Naive thymus-derived CD4-positive, alpha-beta T cell (primary cell): ENCODE measurements at regions not wholly inside any gene's neighbourhood (a gene's known extent, or its start where the extent isn't known, plus 50 kb on each side); places are given as distances from the start of the nearest gene placed in this dataset.

ENCODE experiments used
- ATAC-seq: fragments of 150-1000 bp; cut with Tn5 transposase; 2 replicates; pipeline ENCODE4 v1.10.0; 2021; ENCODE audit warnings: mild to moderate bottlenecking, moderate library complexity
- CTCF ChIA-PET: fragments of 350-600 bp; sonication (Branson Sonifier 250); formaldehyde crosslinking; loops from one replicate; lab custom pipeline; 2021; ENCODE audit warnings: antibody characterized with exemption; lab: Charles Lee
- POLR2A ChIA-PET: fragments of 350-600 bp; sonication (Branson Sonifier 250); formaldehyde crosslinking; loops from one replicate; lab custom pipeline; 2021; ENCODE audit warnings: antibody characterized with exemption, inconsistent platforms; lab: Charles Lee
- DNase-seq, 9 donors: peaks; one replicate each; pipeline versions ENCODE4 v3.0.0 to v3.0.0-alpha.2; 2020 to 2022; ENCODE audit warnings: mixed read lengths in 1 of 9
- H3K27ac ChIP-seq: one replicate; pipeline ENCODE4 v1.7.0; 2013; ENCODE audit warnings: mild to moderate bottlenecking, low read depth, low read length, moderate library complexity
- H3K27me3 ChIP-seq, 2 donors: one replicate each; pipeline ENCODE4 v1.7.0; 2013; ENCODE audit warnings: low read length in 2 of 2, mild to moderate bottlenecking in 2 of 2, moderate library complexity in 2 of 2; ENCODE audit not compliant: control insufficient read depth in 2 of 2, insufficient read depth in 2 of 2
- H3K36me3 ChIP-seq, 3 experiments: 1 replicate in 2 of 3; 2 replicates in 1 of 3; pipeline ENCODE4 v1.7.0; 2013; ENCODE audit warnings: low read length in 3 of 3, mild to moderate bottlenecking in 3 of 3, moderate library complexity in 1 of 3; ENCODE audit not compliant: insufficient read depth in 3 of 3, control insufficient read depth in 2 of 3
- H3K4me1 ChIP-seq, 2 donors: one replicate each; pipeline ENCODE4 v1.7.0; 2013; ENCODE audit warnings: low read length in 2 of 2, mild to moderate bottlenecking in 2 of 2, moderate library complexity in 1 of 2; ENCODE audit not compliant: control insufficient read depth in 2 of 2, insufficient read depth in 2 of 2
- H3K4me3 ChIP-seq: 2 replicates; pipeline ENCODE4 v1.7.0; 2013; ENCODE audit warnings: mild to moderate bottlenecking, low read length
- H3K9me3 ChIP-seq, 3 experiments: 1 replicate in 2 of 3; 2 replicates in 1 of 3; pipeline ENCODE4 v1.7.0; 2013; ENCODE audit warnings: low read length in 3 of 3; ENCODE audit not compliant: control insufficient read depth in 2 of 3
- H3K27ac Mint-ChIP-seq, 9 donors: one replicate each; pipeline ENCODE4 v1.8.0; 2020 to 2022; ENCODE audit warnings: mixed read lengths in 9 of 9, mild to moderate bottlenecking in 8 of 9, moderate library complexity in 5 of 9, inconsistent platforms in 2 of 9
- H3K27me3 Mint-ChIP-seq, 5 donors: one replicate each; pipeline ENCODE4 v1.8.0; 2021 to 2022; ENCODE audit warnings: mixed read lengths in 5 of 5, mild to moderate bottlenecking in 1 of 5
- H3K36me3 Mint-ChIP-seq, 5 donors: one replicate each; pipeline ENCODE4 v1.8.0; 2020 to 2022; ENCODE audit warnings: mixed read lengths in 5 of 5, mild to moderate bottlenecking in 3 of 5, inconsistent platforms in 1 of 5
- H3K4me1 Mint-ChIP-seq, 7 donors: one replicate each; pipeline ENCODE4 v1.8.0; 2020 to 2022; ENCODE audit warnings: mixed read lengths in 7 of 7, mild to moderate bottlenecking in 3 of 7, inconsistent platforms in 1 of 7
- H3K4me3 Mint-ChIP-seq, 10 donors: one replicate each; pipeline ENCODE4 v1.8.0; 2020 to 2022; ENCODE audit warnings: mild to moderate bottlenecking in 10 of 10, mixed read lengths in 10 of 10, moderate library complexity in 6 of 10, inconsistent platforms in 2 of 10
- H3K9me3 Mint-ChIP-seq, 11 donors: one replicate each; pipeline ENCODE4 v1.8.0; 2020 to 2022; ENCODE audit warnings: mixed read lengths in 11 of 11, mild to moderate bottlenecking in 4 of 11, inconsistent platforms in 1 of 11, moderate library complexity in 1 of 11
- intact Hi-C, 2 donors: fragments of 100-400 bp; cut with micrococcal nuclease; formaldehyde crosslinking; loops; one replicate each; pipeline ENCODE4 v1.15.1; 2023

DNA sequence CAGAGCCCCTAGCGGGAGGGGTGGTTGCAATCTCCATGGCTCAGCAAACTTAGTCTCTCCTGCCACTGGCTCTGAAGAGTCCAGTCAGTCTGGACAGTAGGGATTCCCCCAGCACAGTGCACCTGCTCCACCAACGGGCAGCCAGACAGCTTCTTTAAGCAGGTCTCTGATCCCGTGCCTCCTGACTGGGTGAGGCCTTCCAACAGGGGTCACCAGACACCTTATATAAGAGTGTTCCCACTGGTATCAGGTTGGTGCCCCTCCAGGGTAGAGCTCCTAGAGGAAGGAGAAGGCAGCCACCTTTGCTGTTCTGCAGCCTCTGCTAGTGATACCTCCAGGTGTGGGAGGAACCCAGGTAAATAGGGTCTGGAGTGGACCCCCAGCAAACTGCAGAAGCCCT lies 1393.4 kb downstream of the STIM2 start:
- Histone ChIP-seq H3K4me3 (no peak overlapping the region), H3K9me3 (no peaks in the 10 kb centered on the region), H3K4me1 (no peaks in the 10 kb centered on the region), H3K36me3 (no peaks in the 10 kb centered on the region), H3K27ac (no peak overlapping the region), H3K27me3 (no peaks in the 10 kb centered on the region)
- Mint-ChIP-seq H3K4me1 (no peaks in the 10 kb centered on the region), H3K9me3 (peaks cover 4 to 25% (median 10%) of the 10 kb centered on the region in 11 donors), H3K4me3 (no peak overlapping the region), H3K36me3 (no peaks in the 10 kb centered on the region), H3K27ac (no peak overlapping the region), H3K27me3 (no peaks in the 10 kb centered on the region)
- DNase-seq (no peak), ATAC-seq (no peak)
- intact Hi-C loops, result no loop called here
- CTCF ChIA-PET, result no interaction called here
- POLR2A ChIA-PET, result no interaction called here

DNA sequence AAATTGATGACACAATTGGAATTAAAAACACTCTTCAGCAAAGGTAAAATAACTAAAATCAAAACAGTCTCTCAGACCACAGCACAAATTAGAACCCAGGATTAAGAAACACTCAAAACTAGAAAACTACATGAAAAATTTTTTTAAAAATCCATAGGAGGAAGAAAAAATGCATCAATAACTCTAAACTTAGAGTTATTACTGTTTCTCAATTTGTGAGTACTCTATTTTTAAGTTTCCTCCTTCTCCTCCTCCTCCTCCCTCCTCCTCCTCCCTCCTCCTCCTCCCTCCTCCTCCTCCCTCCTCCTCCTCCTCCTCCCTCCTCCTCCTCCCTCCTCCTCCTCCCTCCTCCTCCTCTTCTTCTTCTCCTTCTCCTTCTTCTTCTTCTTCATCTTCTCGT lies 1395.7 kb downstream of the STIM2 start:
- no peak overlapping the region for H3K4me3 ChIP-seq
- DNase-seq, result no peak
- no peak for ATAC-seq
- no peak overlapping the region for H3K27ac Mint-ChIP-seq
- H3K9me3 Mint-ChIP-seq, result peaks cover 1 to 27% (median 14%) of the 10 kb centered on the region in 11 donors
- no peak overlapping the region for H3K27ac ChIP-seq
- no peaks in the 10 kb centered on the region for H3K4me1 Mint-ChIP-seq
- H3K9me3 ChIP-seq, result no peaks in the 10 kb centered on the region
- POLR2A ChIA-PET, result no interaction called here
- peaks cover 0 to 3% (median 0%) of the 10 kb centered on the region in 5 donors for H3K36me3 Mint-ChIP-seq
- intact Hi-C loops, result no loop called here
- no peak overlapping the region for H3K4me3 Mint-ChIP-seq
- H3K27me3 Mint-ChIP-seq, result no peaks in the 10 kb centered on the region
- H3K4me1 ChIP-seq, result no peaks in the 10 kb centered on the region
- no peaks in the 10 kb centered on the region for H3K27me3 ChIP-seq
- H3K36me3 ChIP-seq, result no peaks in the 10 kb centered on the region
- CTCF ChIA-PET, result no interaction called here

DNA sequence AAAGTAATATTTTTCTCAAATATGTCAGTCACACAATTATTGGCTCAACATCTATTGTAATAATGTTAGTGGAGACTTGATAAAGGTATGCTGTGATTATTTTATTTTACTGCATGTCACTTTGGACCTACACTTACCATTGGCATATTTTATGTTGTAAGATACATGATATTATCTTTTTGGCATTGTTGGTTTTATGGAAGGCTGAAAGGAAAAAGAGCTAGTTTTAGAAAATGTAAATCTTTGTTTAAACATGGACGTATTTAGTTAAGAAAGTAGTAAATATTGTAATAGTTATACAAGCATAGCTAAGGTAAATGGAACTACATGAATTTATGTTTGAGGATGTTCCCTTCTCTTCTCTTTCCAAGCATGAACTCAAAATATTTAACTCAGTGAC lies 1399.3 kb downstream of the STIM2 start:
- no peaks in the 10 kb centered on the region for H3K9me3 ChIP-seq
- H3K27ac Mint-ChIP-seq, result no peak overlapping the region
- POLR2A ChIA-PET, result no interaction called here
- ATAC-seq (no peak), DNase-seq (no peak)
- no peak overlapping the region for H3K27ac ChIP-seq
- no peak overlapping the region for H3K4me3 ChIP-seq
- no peaks in the 10 kb centered on the region for H3K27me3 Mint-ChIP-seq
- intact Hi-C loops, result no loop called here
- H3K4me1 Mint-ChIP-seq, result no peaks in the 10 kb centered on the region
- peaks cover under 1 to 27% (median 11%) of the 10 kb centered on the region in 11 donors for H3K9me3 Mint-ChIP-seq
- no peaks in the 10 kb centered on the region for H3K36me3 ChIP-seq
- CTCF ChIA-PET, result no interaction called here
- H3K4me3 Mint-ChIP-seq, result no peak overlapping the region
- peaks cover 0 to 3% (median 0%) of the 10 kb centered on the region in 5 donors for H3K36me3 Mint-ChIP-seq
- H3K27me3 ChIP-seq, result no peaks in the 10 kb centered on the region
- no peaks in the 10 kb centered on the region for H3K4me1 ChIP-seq

DNA sequence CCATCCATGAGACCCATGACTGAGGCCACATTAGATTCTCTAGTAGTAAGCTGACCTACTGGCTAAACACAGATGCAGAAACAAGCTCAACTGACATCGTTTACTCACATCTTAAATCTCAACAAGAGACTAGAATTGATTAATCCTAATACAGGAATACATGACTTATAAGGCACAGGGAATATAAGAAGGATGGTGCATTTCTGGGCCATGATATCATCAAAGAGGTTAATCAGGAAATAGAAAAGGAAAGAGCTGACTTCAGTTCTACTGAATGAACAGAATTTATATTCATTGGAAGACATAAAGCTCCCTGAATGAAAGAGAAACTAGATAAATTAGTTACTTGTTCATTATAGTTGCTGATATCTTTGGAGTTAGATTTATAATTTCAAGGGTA lies 1406.5 kb downstream of the STIM2 start:
- ATAC-seq, result no peak
- Histone ChIP-seq H3K4me1 (no peaks in the 10 kb centered on the region), H3K27me3 (no peaks in the 10 kb centered on the region), H3K9me3 (no peaks in the 10 kb centered on the region), H3K4me3 (no peak overlapping the region), H3K27ac (no peak overlapping the region), H3K36me3 (no peaks in the 10 kb centered on the region)
- Mint-ChIP-seq H3K36me3 (no peaks in the 10 kb centered on the region), H3K9me3 (peaks cover 0 to 12% (median 4%) of the 10 kb centered on the region in 11 donors), H3K27me3 (no peaks in the 10 kb centered on the region), H3K27ac (no peak overlapping the region), H3K4me1 (no peaks in the 10 kb centered on the region), H3K4me3 (no peak overlapping the region)
- intact Hi-C loops, result no loop called here
- CTCF ChIA-PET, result no interaction called here
- DNase-seq, result no peak
- POLR2A ChIA-PET, result no interaction called here

DNA sequence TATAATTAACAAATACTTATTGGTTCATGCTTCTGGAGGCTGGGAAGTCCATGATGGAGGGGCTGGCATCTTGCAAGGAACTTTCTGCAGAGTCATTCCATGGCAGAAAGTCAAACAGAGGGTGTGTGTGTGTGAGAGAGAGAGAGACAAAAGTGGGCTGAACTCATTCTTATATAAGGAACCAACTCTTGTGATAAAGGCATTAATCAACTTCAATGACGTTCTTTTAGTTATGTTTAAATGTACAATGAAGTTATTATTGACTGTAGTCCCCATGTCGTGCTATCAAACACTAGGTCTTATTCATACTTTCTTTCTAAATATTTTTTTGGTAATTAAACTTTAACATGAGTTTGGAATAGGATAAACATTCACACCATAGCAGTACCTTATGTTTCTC lies 1408.8 kb downstream of the STIM2 start:
- H3K36me3 Mint-ChIP-seq, result no peaks in the 10 kb centered on the region
- Histone ChIP-seq H3K27me3 (no peaks in the 10 kb centered on the region), H3K9me3 (no peaks in the 10 kb centered on the region), H3K36me3 (no peaks in the 10 kb centered on the region), H3K27ac (no peak overlapping the region), H3K4me1 (no peaks in the 10 kb centered on the region), H3K4me3 (no peak overlapping the region)
- no peak overlapping the region for H3K27ac Mint-ChIP-seq
- ATAC-seq (no peak), DNase-seq (no peak)
- H3K27me3 Mint-ChIP-seq, result no peaks in the 10 kb centered on the region
- H3K4me3 Mint-ChIP-seq, result no peak overlapping the region
- no peaks in the 10 kb centered on the region for H3K4me1 Mint-ChIP-seq
- ChIA-PET CTCF (no interaction called here), POLR2A (no interaction called here)
- peaks cover 0 to 14% (median 4%) of the 10 kb centered on the region in 11 donors for H3K9me3 Mint-ChIP-seq
- intact Hi-C loops, result no loop called here

DNA sequence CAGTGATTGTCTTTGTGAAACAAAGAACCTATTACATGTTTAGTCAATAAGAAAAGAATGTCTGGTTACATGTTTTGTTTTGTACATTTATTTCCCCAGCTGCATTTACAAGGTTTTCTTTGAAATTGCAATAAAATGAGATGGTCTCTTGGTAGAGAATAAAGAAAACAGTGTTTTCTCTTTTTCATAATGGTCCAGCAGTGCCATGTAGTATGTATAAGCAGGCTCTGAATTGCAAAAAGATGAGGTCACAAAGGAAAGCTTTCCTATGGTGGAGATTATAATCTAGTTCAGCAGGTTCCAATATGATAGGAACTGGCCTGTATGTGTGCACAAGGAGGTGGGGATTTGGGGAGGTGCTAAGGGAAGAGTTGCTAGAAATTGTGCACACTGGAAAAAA lies 1417.3 kb downstream of the STIM2 start:
- H3K4me3 ChIP-seq, result no peak overlapping the region
- Mint-ChIP-seq H3K9me3 (peaks cover 0 to 32% (median 8%) of the 10 kb centered on the region in 11 donors), H3K36me3 (no peaks in the 10 kb centered on the region), H3K4me1 (no peaks in the 10 kb centered on the region), H3K4me3 (no peak overlapping the region), H3K27ac (no peak overlapping the region), H3K27me3 (no peaks in the 10 kb centered on the region)
- ATAC-seq, result no peak
- H3K27me3 ChIP-seq, result no peaks in the 10 kb centered on the region
- ChIA-PET POLR2A (no interaction called here), CTCF (no interaction called here)
- no peaks in the 10 kb centered on the region for H3K9me3 ChIP-seq
- no peak overlapping the region for H3K27ac ChIP-seq
- no peaks in the 10 kb centered on the region for H3K4me1 ChIP-seq
- no peak for DNase-seq
- intact Hi-C loops, result no loop called here
- no peaks in the 10 kb centered on the region for H3K36me3 ChIP-seq

DNA sequence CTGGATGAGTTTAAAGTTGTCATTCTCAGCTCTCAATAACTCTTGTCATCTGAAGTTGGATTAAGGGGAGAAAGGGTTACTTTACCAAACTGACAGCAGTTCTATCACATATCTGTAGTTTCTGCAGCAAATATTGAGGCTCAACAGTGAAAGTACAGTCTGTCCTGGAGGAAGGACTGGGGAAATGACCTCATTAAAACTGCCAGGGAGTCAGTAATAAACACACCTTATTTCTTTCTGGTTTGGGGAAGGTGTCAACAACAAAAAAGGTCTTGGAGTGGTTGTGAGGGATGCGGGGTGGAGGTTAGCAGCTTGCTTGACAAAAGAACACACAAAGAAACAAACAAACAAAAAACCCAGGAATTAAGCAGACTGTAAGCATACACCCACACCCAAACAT lies 1418.0 kb downstream of the STIM2 start:
- H3K27ac Mint-ChIP-seq, result no peak overlapping the region
- H3K27me3 Mint-ChIP-seq, result no peaks in the 10 kb centered on the region

More for the DNA sequence above, 1418.0 kb downstream of the STIM2 start:
- Mint-ChIP-seq H3K36me3 (no peaks in the 10 kb centered on the region), H3K4me1 (no peaks in the 10 kb centered on the region), H3K9me3 (peaks cover 0 to 38% (median 10%) of the 10 kb centered on the region in 11 donors), H3K4me3 (no peak overlapping the region)
- no peaks in the 10 kb centered on the region for H3K27me3 ChIP-seq
- POLR2A ChIA-PET, result no interaction called here
- no peaks in the 10 kb centered on the region for H3K9me3 ChIP-seq
- no peak for DNase-seq
- CTCF ChIA-PET, result no interaction called here
- intact Hi-C loops, result no loop called here
- H3K27ac ChIP-seq, result no peak overlapping the region
- ATAC-seq, result no peak
- H3K36me3 ChIP-seq, result no peaks in the 10 kb centered on the region
- H3K4me1 ChIP-seq, result no peaks in the 10 kb centered on the region
- no peak overlapping the region for H3K4me3 ChIP-seq
